Stimulated activated CD4-positive, alpha-beta T cell treated with anti-CD3 and anti-CD28 coated beads, Interleukin-2, amount 100 ng/mL, for 48 hours (primary cell): ENCODE measurements at regions not wholly inside any gene's neighbourhood (a gene's known extent, or its start where the extent isn't known, plus 50 kb on each side); places are given as distances from the start of the nearest gene placed in this dataset.

Experiments
- DNase-seq, 2 donors: peaks; one replicate each; pipeline ENCODE4 v3.0.0-alpha.2; 2020

GRCh38 chr3:66753670-66754069 lies 244.4 kb upstream of the KBTBD8 start:
- DNase-seq = no peak

GRCh38 chr3:66754613-66755012 lies 243.5 kb upstream of the KBTBD8 start:
- no peak for DNase-seq

- no peak for DNase-seq
Measured at GRCh38 chr3:66755924-66756323, 242.2 kb upstream of the KBTBD8 start.

GRCh38 chr3:66756468-66757036 lies 241.6 kb upstream of the KBTBD8 start:
- no peak for DNase-seq

- no peak for DNase-seq
Measured at GRCh38 chr3:66761093-66761780, 236.9 kb upstream of the KBTBD8 start.

GRCh38 chr3:66762916-66763693 lies 235.0 kb upstream of the KBTBD8 start:
- no peak for DNase-seq

- no peak for DNase-seq
Measured at GRCh38 chr3:66778107-66778506, 220.0 kb upstream of the KBTBD8 start.

- no peak for DNase-seq
Measured at GRCh38 chr3:66778777-66779176, 219.3 kb upstream of the KBTBD8 start.

- no peak for DNase-seq
Measured at GRCh38 chr3:66785191-66785909, 212.8 kb upstream of the KBTBD8 start.

- DNase-seq = no peak
Measured at GRCh38 chr3:66789580-66790237, 208.4 kb upstream of the KBTBD8 start.

- no peak for DNase-seq
Measured at GRCh38 chr3:66792086-66792485, 206.0 kb upstream of the KBTBD8 start.

- no peak for DNase-seq
Measured at GRCh38 chr3:66795365-66795764, 202.7 kb upstream of the KBTBD8 start.

GRCh38 chr3:66796343-66796742 lies 201.8 kb upstream of the KBTBD8 start:
- DNase-seq = no peak

GRCh38 chr3:66797889-66798560 lies 200.1 kb upstream of the KBTBD8 start:
- DNase-seq = no peak

GRCh38 chr3:66800941-66801545 lies 197.1 kb upstream of the KBTBD8 start:
- no peak for DNase-seq

- no peak for DNase-seq
Measured at GRCh38 chr3:66803206-66803605, 194.9 kb upstream of the KBTBD8 start.

GRCh38 chr3:66803721-66804695 lies 194.1 kb upstream of the KBTBD8 start:
- DNase-seq = no peak

GRCh38 chr3:66808891-66809594 lies 189.1 kb upstream of the KBTBD8 start:
- DNase-seq = no peak

GRCh38 chr3:66809595-66809958 lies 188.5 kb upstream of the KBTBD8 start:
- DNase-seq = no peak

- DNase-seq = no peak
Measured at GRCh38 chr3:66812136-66812535, 186.0 kb upstream of the KBTBD8 start.
